ENCODE measurements at regions not wholly inside any gene's neighbourhood (a gene's known extent, or its start where the extent isn't known, plus 50 kb on each side); places are given as distances from the start of the nearest gene placed in this dataset.

DNA sequence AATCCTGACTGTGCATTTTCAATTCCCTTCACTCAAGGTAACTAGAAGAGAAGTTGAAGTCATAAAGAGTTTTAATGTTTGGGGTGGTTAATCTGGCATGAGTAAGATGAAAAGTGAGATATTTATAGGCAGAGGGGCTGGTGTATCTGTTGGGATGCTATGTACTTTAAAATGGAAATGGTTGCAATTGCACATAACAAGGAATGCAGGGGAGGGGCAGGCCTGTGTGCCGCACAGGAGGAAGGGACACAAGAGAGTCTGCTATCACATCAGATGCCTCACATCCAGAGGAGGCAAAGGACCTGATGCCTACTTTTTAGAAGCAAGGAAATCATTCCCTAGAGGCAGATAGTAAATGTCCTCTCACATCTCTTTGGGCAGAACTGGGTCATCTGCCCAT, 55.5 kb upstream of the OSMR start:
- no peaks in the 10 kb centered on the region for H3K36me3 ChIP-seq (ENCODE audit: control insufficient read depth in 2 of 2, extremely low read depth in 1 of 2, insufficient read depth in 2 of 2, low read length in 2 of 2)
- BruUV-seq (replicated peaks), result no TSS peak
- H3K79me2 ChIP-seq (ENCODE audit: control insufficient read depth, insufficient read depth, low read length), result no peaks in the 10 kb centered on the region
- no peaks in the 10 kb centered on the region for H3K9me3 ChIP-seq (replicated peaks; ENCODE audit: control insufficient read depth, insufficient read depth, low read length)
- no peaks in the 10 kb centered on the region for H3K27me3 ChIP-seq (ENCODE audit: control insufficient read depth in 2 of 2, insufficient read depth in 2 of 2, low read length in 2 of 2)
- FAIRE-seq (no peak), DNase-seq (ENCODE audit: low read depth, low spot score) (no peak)
- no peak overlapping the region for H3K4me3 ChIP-seq (replicated peaks in 1 of 3; ENCODE audit: insufficient read depth in 1 of 3, low read depth in 1 of 3, low read length in 3 of 3)
- ChIA-PET POLR2A (no interaction called here), CTCF (no interaction called here)
- H3K9me1 ChIP-seq (replicated peaks; ENCODE audit: control insufficient read depth, extremely low read depth, insufficient read depth, low read length), result no peaks in the 10 kb centered on the region
- H4K20me1 ChIP-seq (replicated peaks; ENCODE audit: control insufficient read depth, extremely low read depth, insufficient read depth, low read length), result no peaks in the 10 kb centered on the region
- no peak for TF ChIP-seq POLR2AphosphoS5 (IDR thresholded peaks at IDR 0.05; ENCODE audit: insufficient read depth, low read depth, low read length)
- TF ChIP-seq FOS (IDR thresholded peaks at IDR 0.05; ENCODE audit: borderline replicate concordance, insufficient read depth, low read length), result no peak
- TF ChIP-seq EZH2 (IDR thresholded peaks at IDR 0.05; ENCODE audit: borderline replicate concordance, low read depth, low read length, severe bottlenecking), result no peak
- TF ChIP-seq, protein P1, sequence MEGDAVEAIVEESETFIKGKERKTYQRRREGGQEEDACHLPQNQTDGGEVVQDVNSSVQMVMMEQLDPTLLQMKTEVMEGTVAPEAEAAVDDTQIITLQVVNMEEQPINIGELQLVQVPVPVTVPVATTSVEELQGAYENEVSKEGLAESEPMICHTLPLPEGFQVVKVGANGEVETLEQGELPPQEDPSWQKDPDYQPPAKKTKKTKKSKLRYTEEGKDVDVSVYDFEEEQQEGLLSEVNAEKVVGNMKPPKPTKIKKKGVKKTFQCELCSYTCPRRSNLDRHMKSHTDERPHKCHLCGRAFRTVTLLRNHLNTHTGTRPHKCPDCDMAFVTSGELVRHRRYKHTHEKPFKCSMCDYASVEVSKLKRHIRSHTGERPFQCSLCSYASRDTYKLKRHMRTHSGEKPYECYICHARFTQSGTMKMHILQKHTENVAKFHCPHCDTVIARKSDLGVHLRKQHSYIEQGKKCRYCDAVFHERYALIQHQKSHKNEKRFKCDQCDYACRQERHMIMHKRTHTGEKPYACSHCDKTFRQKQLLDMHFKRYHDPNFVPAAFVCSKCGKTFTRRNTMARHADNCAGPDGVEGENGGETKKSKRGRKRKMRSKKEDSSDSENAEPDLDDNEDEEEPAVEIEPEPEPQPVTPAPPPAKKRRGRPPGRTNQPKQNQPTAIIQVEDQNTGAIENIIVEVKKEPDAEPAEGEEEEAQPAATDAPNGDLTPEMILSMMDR (IDR thresholded peaks at IDR 0.05; ENCODE audit: extremely low read depth in 1 of 2, insufficient read depth in 1 of 2, low read depth in 1 of 2, low read length in 2 of 2), result no peak
- no peak for TF ChIP-seq MYC (IDR thresholded peaks at IDR 0.05; ENCODE audit: low read depth, low read length)
- TF ChIP-seq JUN (IDR thresholded peaks at IDR 0.05; ENCODE audit: borderline replicate concordance, insufficient read depth, insufficient read length, low read depth), result no peak
- TF ChIP-seq GATA2 (IDR thresholded peaks at IDR 0.05; ENCODE audit: insufficient read depth, insufficient read length, low read depth, low read length), result no peak
- TF ChIP-seq MAX (IDR thresholded peaks at IDR 0.05; ENCODE audit: insufficient read depth, insufficient read length), result no peak
- TF ChIP-seq POLR2A (IDR thresholded peaks at IDR 0.05; ENCODE audit: low read depth, low read length), result no peak
- H3K27ac ChIP-seq (ENCODE audit: insufficient read depth, low read depth, low read length), result no peak overlapping the region
- H3K4me2 ChIP-seq (ENCODE audit: insufficient read depth, low read length), result no peak overlapping the region
- no peak overlapping the region for H3K9ac ChIP-seq (replicated peaks; ENCODE audit: extremely low read depth, insufficient read depth, low read length)
- dilution Hi-C loops (cut with MboI; ENCODE audit: extremely low pct_ligation_motif_present, low sequenced_read_pairs) (no loop called here), intact Hi-C loops (cut with micrococcal nuclease) (no loop called here)
- no peak overlapping the region for H2AFZ ChIP-seq (ENCODE audit: low read depth, low read length)
- H3K4me1 ChIP-seq (ENCODE audit: control insufficient read depth, extremely low read depth, insufficient read depth, low read length), result peaks cover 4% of the 10 kb centered on the region
